Activated T-cell treated with anti-CD3 and anti-CD28 coated beads, Interleukin-2, amount 50 U/mL, for 4 hours (primary cell): ENCODE measurements at regions not wholly inside any gene's neighbourhood (a gene's known extent, or its start where the extent isn't known, plus 50 kb on each side); places are given as distances from the start of the nearest gene placed in this dataset.

Experiments used
- ATAC-seq, 2 donors: fragments of 200-7000 bp; cut with Tn5 transposase; one replicate each; pipeline ENCODE4 v1.10.0; 2021
- DNase-seq: peaks from one replicate; pipeline ENCODE4 v3.0.0-alpha.2; 2020
- H3K27me3 Mint-ChIP-seq: one replicate; pipeline ENCODE4 v1.8.0; 2021; ENCODE audit warnings: low read depth, mixed read lengths
- H3K36me3 Mint-ChIP-seq: one replicate; pipeline ENCODE4 v1.8.0; 2022; ENCODE audit warnings: mixed read lengths; ENCODE audit not compliant: insufficient read depth
- H3K4me1 Mint-ChIP-seq: one replicate; pipeline ENCODE4 v1.8.0; 2021; ENCODE audit warnings: low read depth, mixed read lengths
- H3K4me3 Mint-ChIP-seq: one replicate; pipeline ENCODE4 v1.8.0; 2021; ENCODE audit warnings: mild to moderate bottlenecking, moderate library complexity, mixed read lengths
- H3K9me3 Mint-ChIP-seq: one replicate; pipeline ENCODE4 v1.8.0; 2021; ENCODE audit warnings: mixed read lengths

- DNase-seq (no peak), ATAC-seq (no peak)
- Mint-ChIP-seq H3K9me3 (peaks cover 11% of the 10 kb centered on the region), H3K4me3 (no peak overlapping the region), H3K36me3 (no peaks in the 10 kb centered on the region), H3K4me1 (no peaks in the 10 kb centered on the region), H3K27me3 (no peaks in the 10 kb centered on the region)
Measured at GRCh38 chr3:166223120-166223519, 385.9 kb upstream of the BCHE start.

GRCh38 chr3:166211451-166211850 lies 374.2 kb upstream of the BCHE start:
- ATAC-seq = no peak
- no peaks in the 10 kb centered on the region for H3K27me3 Mint-ChIP-seq
- no peaks in the 10 kb centered on the region for H3K4me1 Mint-ChIP-seq
- no peak for DNase-seq
- peaks cover 10% of the 10 kb centered on the region for H3K9me3 Mint-ChIP-seq
- no peak overlapping the region for H3K4me3 Mint-ChIP-seq
- no peaks in the 10 kb centered on the region for H3K36me3 Mint-ChIP-seq

DNA sequence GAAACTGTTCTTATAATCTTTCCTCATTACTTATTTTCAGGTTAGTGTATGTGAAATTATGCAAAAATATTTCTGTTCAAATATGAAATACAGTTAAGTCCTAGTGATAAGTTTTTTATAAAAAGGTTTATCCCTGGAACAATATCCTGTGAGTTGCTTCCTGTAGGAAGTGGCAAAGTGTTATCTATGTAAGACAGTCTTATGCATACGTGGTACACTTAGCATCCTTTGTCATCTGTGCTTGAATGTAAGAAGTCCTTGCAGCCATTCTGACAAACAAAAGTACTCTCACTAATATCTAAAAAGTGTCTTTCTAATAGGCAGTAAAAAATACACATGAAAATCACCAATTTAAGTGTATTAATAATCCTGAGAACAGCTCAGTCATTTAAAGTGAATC lies 372.5 kb upstream of the BCHE start:
- Mint-ChIP-seq H3K9me3 (peaks cover 6% of the 10 kb centered on the region), H3K27me3 (no peaks in the 10 kb centered on the region), H3K4me3 (no peak overlapping the region), H3K4me1 (no peaks in the 10 kb centered on the region), H3K36me3 (no peaks in the 10 kb centered on the region)
- ATAC-seq = no peak
- no peak for DNase-seq

GRCh38 chr3:166205158-166205557 lies 367.9 kb upstream of the BCHE start:
- DNase-seq = no peak
- peaks cover 4% of the 10 kb centered on the region for H3K9me3 Mint-ChIP-seq
- no peak for ATAC-seq
- H3K36me3 Mint-ChIP-seq = no peaks in the 10 kb centered on the region
- H3K4me3 Mint-ChIP-seq = no peak overlapping the region
- H3K27me3 Mint-ChIP-seq = no peaks in the 10 kb centered on the region
- H3K4me1 Mint-ChIP-seq = no peaks in the 10 kb centered on the region

DNA sequence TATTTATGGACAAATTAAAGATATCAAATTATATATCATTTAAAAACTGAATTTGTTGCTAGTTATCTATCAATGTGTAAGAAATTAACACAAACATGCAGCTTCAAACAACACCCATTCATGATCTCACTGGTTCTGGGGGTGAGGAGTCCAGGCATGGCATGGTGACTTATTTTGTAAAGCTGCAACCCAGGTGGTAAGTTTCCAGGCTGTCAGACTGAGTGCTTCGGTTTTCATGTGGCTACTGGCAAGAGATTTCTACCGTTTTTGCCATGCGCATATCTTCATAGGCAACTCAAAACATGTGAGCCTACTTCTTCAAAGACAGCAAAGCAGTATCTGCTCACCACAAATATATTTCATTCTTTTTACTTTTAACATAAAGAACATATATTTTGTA lies 364.3 kb upstream of the BCHE start:
- Mint-ChIP-seq H3K36me3 (no peaks in the 10 kb centered on the region), H3K27me3 (no peaks in the 10 kb centered on the region), H3K4me1 (no peaks in the 10 kb centered on the region), H3K9me3 (peaks cover 8% of the 10 kb centered on the region), H3K4me3 (no peak overlapping the region)
- DNase-seq = no peak
- ATAC-seq = no peak

DNA sequence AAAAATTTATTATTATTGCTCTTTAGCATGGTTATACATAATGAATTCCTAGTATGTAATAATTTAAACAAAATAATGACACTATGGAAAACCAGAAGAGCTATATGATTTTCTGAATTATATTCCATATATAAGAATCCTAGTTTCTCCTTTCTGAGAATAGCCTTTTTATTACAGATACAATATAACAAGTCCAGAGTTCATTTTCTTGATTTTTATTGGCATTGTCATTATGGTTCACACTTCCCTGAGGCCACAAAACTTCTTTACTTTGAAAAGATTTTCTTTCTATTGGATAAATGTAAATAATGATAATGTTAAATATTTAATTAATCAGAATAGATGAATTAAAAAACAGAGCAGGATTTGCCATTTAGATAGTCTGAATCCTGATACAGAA lies 362.3 kb upstream of the BCHE start:
- Mint-ChIP-seq H3K36me3 (no peaks in the 10 kb centered on the region), H3K4me1 (no peaks in the 10 kb centered on the region), H3K27me3 (no peaks in the 10 kb centered on the region), H3K4me3 (no peak overlapping the region), H3K9me3 (peaks cover 8% of the 10 kb centered on the region)
- no peak for ATAC-seq
- no peak for DNase-seq

- no peak for DNase-seq
- no peaks in the 10 kb centered on the region for H3K36me3 Mint-ChIP-seq
- no peak for ATAC-seq
- no peaks in the 10 kb centered on the region for H3K4me1 Mint-ChIP-seq
- peaks cover 15% of the 10 kb centered on the region for H3K9me3 Mint-ChIP-seq
- H3K4me3 Mint-ChIP-seq = no peak overlapping the region
- no peaks in the 10 kb centered on the region for H3K27me3 Mint-ChIP-seq
Measured at GRCh38 chr3:166195808-166196207, 358.6 kb upstream of the BCHE start.

DNA sequence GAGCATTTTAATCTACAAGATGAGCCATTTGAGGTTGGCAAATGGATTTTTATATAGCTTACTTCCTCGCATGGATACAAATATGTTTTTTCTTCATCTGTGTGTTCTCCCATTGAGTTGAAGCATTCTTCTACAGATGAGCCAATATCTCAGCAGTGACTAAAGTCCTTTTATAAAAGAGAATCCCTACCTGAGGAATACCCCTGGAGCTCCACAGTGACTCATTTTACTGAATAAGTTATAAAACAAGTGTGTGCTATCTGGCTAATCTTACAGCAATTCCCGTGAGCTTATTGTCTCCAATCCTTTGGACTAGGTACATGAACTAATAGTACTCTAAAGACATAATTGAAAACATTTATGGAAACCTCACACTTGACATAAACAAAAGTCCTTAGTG lies 354.2 kb upstream of the BCHE start:
- H3K4me1 Mint-ChIP-seq = no peaks in the 10 kb centered on the region
- no peak for ATAC-seq
- no peaks in the 10 kb centered on the region for H3K36me3 Mint-ChIP-seq
- H3K4me3 Mint-ChIP-seq = no peak overlapping the region
- DNase-seq = no peak
- no peaks in the 10 kb centered on the region for H3K27me3 Mint-ChIP-seq
- H3K9me3 Mint-ChIP-seq = peaks cover 13% of the 10 kb centered on the region

DNA sequence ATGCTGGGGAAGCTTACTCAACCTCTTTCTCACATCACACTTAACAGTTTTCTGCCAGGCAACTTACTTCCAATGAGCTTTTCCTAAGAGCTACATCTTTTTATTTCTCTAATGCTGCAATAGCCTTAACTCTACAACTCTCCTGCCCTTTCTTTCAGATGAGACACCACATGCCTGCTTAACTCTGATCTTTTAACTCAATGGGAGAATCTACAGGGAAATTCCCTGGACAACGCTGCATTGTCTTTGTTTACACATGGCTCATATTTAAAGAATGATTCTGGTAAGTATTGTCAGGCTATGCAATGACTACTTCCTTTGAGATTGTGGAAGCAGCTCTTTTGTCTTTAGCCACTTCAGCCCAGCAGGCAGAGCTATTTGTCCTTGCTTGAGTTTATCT lies 353.1 kb upstream of the BCHE start:
- H3K9me3 Mint-ChIP-seq = peaks cover 21% of the 10 kb centered on the region
- no peaks in the 10 kb centered on the region for H3K4me1 Mint-ChIP-seq
- H3K27me3 Mint-ChIP-seq = no peaks in the 10 kb centered on the region
- DNase-seq (no peak), ATAC-seq (no peak)
- H3K36me3 Mint-ChIP-seq = no peaks in the 10 kb centered on the region
- H3K4me3 Mint-ChIP-seq = no peak overlapping the region

DNA sequence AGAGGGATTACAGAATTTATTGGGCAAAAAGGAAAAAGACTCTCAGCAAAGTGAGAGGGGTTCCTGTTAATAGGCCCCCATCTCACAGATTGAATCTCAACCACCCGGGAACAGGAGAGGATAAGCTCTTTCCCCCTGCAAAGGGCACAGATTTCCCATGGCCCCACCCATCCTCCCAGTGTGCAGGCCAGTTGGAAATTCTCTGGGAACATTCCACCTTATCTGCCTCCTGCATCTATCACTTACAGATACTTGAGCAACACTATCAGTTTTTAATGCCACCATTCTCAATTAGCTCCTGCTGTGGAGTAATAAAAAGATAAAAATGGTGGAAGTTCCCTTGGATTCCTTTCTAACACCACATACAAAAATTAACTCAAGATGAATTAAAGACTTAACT lies 350.0 kb upstream of the BCHE start:
- DNase-seq (no peak), ATAC-seq (no peak)
- H3K27me3 Mint-ChIP-seq = no peaks in the 10 kb centered on the region
- H3K4me3 Mint-ChIP-seq = no peak overlapping the region
- H3K4me1 Mint-ChIP-seq = no peaks in the 10 kb centered on the region
- H3K9me3 Mint-ChIP-seq = peaks cover 16% of the 10 kb centered on the region
- H3K36me3 Mint-ChIP-seq = no peaks in the 10 kb centered on the region

DNA sequence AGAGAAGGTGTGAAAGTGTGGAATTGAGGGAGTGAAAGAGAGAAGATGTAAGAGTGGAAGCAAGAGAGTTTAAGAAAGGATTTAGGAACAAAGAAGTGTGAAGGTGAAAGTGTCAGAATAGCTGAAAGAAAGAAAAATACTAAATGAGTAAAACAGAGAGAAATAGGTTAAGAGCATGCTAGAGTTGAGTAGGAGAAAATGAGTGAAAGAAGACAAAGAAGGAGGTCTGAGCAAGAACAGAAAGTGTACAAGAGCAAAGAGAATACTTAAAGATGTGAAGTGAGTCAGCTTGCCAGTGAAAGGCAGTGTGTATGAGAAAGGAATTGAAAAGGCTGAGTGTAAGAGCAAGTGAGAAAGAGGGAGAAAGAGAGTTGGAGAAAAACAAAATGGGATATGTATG lies 348.8 kb upstream of the BCHE start:
- Mint-ChIP-seq H3K36me3 (no peaks in the 10 kb centered on the region), H3K4me1 (no peaks in the 10 kb centered on the region), H3K4me3 (no peak overlapping the region), H3K27me3 (no peaks in the 10 kb centered on the region), H3K9me3 (peaks cover 14% of the 10 kb centered on the region)
- DNase-seq (no peak), ATAC-seq (no peak)

GRCh38 chr3:166177130-166177529 lies 339.9 kb upstream of the BCHE start:
- Mint-ChIP-seq H3K36me3 (no peaks in the 10 kb centered on the region), H3K4me1 (no peaks in the 10 kb centered on the region), H3K4me3 (no peak overlapping the region), H3K27me3 (no peaks in the 10 kb centered on the region), H3K9me3 (peaks cover 13% of the 10 kb centered on the region)
- no peak for ATAC-seq
- DNase-seq = no peak

DNA sequence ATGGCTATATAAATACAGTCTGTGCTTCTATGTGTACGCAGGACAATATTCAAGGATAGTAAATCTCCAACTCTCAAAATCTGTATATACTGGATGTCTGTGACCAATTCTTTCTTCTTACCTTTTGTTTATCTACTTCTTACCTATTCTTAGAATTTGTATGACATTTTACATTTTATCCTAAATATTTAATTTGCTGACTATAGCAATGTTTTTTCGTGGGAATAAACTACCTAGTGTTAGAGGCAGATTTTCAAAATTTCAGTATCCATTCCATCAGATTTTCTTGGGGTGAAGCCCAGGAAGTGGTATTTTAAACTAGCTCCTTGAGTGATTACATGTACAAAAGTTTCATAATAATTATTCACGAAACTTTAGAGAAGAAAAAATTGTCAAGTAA lies 334.5 kb upstream of the BCHE start:
- H3K4me1 Mint-ChIP-seq = no peaks in the 10 kb centered on the region
- no peak for ATAC-seq

GRCh38 chr3:166169681-166170080 lies 332.5 kb upstream of the BCHE start:
- H3K4me3 Mint-ChIP-seq = no peak overlapping the region
- DNase-seq (no peak), ATAC-seq (no peak)
- H3K36me3 Mint-ChIP-seq = no peaks in the 10 kb centered on the region
- H3K27me3 Mint-ChIP-seq = no peaks in the 10 kb centered on the region
- H3K4me1 Mint-ChIP-seq = no peaks in the 10 kb centered on the region
- H3K9me3 Mint-ChIP-seq = peaks cover 18% of the 10 kb centered on the region

More for the DNA sequence above, 334.5 kb upstream of the BCHE start:
- Mint-ChIP-seq H3K4me3 (no peak overlapping the region), H3K9me3 (peaks cover 13% of the 10 kb centered on the region), H3K36me3 (no peaks in the 10 kb centered on the region), H3K27me3 (no peaks in the 10 kb centered on the region)
- DNase-seq = no peak

GRCh38 chr3:166127969-166128368 lies 290.7 kb upstream of the BCHE start:
- Mint-ChIP-seq H3K4me1 (no peaks in the 10 kb centered on the region), H3K4me3 (no peak overlapping the region), H3K36me3 (no peaks in the 10 kb centered on the region), H3K9me3 (peaks cover 11% of the 10 kb centered on the region), H3K27me3 (no peaks in the 10 kb centered on the region)
- no peak for ATAC-seq
- DNase-seq = no peak

DNA sequence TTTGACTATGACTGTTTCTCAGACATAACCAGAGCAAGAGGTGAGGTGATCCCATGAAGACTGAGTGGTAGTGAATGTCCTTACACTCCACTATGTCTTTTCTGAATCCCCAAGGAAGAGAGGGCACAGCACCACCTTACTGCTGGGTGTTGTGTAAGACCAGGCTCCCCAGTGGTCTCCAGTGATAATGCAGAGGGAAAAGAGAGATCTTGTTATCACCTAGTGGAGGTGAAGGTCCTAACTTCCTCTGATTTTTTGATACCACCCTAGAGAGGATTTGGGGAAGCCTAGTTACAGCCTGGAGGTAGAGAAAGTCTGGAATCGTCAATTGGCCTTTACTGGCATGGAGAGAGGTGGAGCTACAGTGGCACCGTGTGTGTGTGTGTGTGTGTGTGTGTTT lies 288.0 kb upstream of the BCHE start:
- DNase-seq (no peak), ATAC-seq (no peak)
- no peaks in the 10 kb centered on the region for H3K27me3 Mint-ChIP-seq
- peaks cover 4% of the 10 kb centered on the region for H3K9me3 Mint-ChIP-seq
- no peaks in the 10 kb centered on the region for H3K36me3 Mint-ChIP-seq
- no peak overlapping the region for H3K4me3 Mint-ChIP-seq
- no peaks in the 10 kb centered on the region for H3K4me1 Mint-ChIP-seq
